ENCODE measurements at regions not wholly inside any gene's neighbourhood (a gene's known extent, or its start where the extent isn't known, plus 50 kb on each side); places are given as distances from the start of the nearest gene placed in this dataset.
"Not testable (repeated sequence)": the region's sequence is repeated elsewhere in the genome, so short reads cannot be mapped to it uniquely, and the experiment has no call there.

- not testable (repeated sequence) for TF ChIP-seq POLR2A, CTCF (IDR thresholded peaks at IDR 0.05)
Observed at GRCh38 chr13:90494849-90495248, 852.6 kb upstream of the MIR17HG start.
